ENCODE measurements at regions not wholly inside any gene's neighbourhood (a gene's known extent, or its start where the extent isn't known, plus 50 kb on each side); places are given as distances from the start of the nearest gene placed in this dataset.

DNA sequence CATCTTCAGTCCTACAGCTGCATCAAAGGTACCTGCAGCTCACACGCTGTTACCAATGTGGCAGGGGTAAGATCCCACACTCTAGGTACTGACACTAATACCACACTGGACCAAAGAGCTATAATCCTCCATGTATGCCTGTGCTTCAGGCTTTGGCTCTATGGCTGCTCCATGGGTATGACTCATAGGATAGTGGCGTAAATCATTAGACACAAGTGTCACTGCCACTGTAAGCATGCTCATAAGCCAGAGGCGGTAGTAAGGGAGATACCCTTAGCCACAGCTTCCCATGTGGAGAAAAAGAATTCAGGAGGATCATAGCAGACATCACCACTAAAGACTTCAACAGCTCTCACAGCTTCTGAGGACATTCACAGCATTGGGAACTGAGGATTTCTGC is 287.5 kb downstream of the ACTRT1 start:
- TF ChIP-seq, protein P1, sequence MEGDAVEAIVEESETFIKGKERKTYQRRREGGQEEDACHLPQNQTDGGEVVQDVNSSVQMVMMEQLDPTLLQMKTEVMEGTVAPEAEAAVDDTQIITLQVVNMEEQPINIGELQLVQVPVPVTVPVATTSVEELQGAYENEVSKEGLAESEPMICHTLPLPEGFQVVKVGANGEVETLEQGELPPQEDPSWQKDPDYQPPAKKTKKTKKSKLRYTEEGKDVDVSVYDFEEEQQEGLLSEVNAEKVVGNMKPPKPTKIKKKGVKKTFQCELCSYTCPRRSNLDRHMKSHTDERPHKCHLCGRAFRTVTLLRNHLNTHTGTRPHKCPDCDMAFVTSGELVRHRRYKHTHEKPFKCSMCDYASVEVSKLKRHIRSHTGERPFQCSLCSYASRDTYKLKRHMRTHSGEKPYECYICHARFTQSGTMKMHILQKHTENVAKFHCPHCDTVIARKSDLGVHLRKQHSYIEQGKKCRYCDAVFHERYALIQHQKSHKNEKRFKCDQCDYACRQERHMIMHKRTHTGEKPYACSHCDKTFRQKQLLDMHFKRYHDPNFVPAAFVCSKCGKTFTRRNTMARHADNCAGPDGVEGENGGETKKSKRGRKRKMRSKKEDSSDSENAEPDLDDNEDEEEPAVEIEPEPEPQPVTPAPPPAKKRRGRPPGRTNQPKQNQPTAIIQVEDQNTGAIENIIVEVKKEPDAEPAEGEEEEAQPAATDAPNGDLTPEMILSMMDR (IDR thresholded peaks at IDR 0.05), result no peak
- no peak for TF ChIP-seq POLR2A (IDR thresholded peaks at IDR 0.05)
